ENCODE measurements at regions not wholly inside any gene's neighbourhood (a gene's known extent, or its start where the extent isn't known, plus 50 kb on each side); places are given as distances from the start of the nearest gene placed in this dataset.

GRCh38 chr22:48444320-48445112, 1383.2 kb downstream of the BRD1 start:
- no peak overlapping the region for H3K4me3 ChIP-seq (replicated peaks; ENCODE audit: insufficient read depth, low read length)
- H3K27ac ChIP-seq (replicated peaks), result no peak overlapping the region
- DNase-seq (ENCODE audit: low read depth in 1 of 2, low spot score in 1 of 2), result no peak
- TF ChIP-seq POLR2AphosphoS5 (IDR thresholded peaks at IDR 0.05; ENCODE audit: low read depth), result no peak
- no peak for TF ChIP-seq CTCF (IDR thresholded peaks at IDR 0.05; ENCODE audit: insufficient read depth, low read length)
- TF ChIP-seq SPI1 (IDR thresholded peaks at IDR 0.05; ENCODE audit: borderline replicate concordance, low read depth), result no peak
- TF ChIP-seq REST (IDR thresholded peaks at IDR 0.05; ENCODE audit: insufficient replicate concordance, low read depth), result no peak
- no peak for TF ChIP-seq GABPA (IDR thresholded peaks at IDR 0.05; ENCODE audit: low read depth)
- H3K27me3 ChIP-seq (ENCODE audit: insufficient read depth, poor library complexity, severe bottlenecking), result no peaks in the 10 kb centered on the region

GRCh38 chr22:48443680-48444079, 1384.0 kb downstream of the BRD1 start:
- H3K27me3 ChIP-seq (ENCODE audit: insufficient read depth, poor library complexity, severe bottlenecking), result no peaks in the 10 kb centered on the region
- DNase-seq (ENCODE audit: low read depth in 1 of 2, low spot score in 1 of 2), result no peak
- H3K4me3 ChIP-seq (replicated peaks; ENCODE audit: insufficient read depth, low read length), result no peak overlapping the region
- TF ChIP-seq CTCF (IDR thresholded peaks at IDR 0.05; ENCODE audit: insufficient read depth, low read length), result no peak
- TF ChIP-seq POLR2AphosphoS5 (IDR thresholded peaks at IDR 0.05; ENCODE audit: low read depth), result no peak
- TF ChIP-seq REST (IDR thresholded peaks at IDR 0.05; ENCODE audit: insufficient replicate concordance, low read depth), result no peak
- no peak for TF ChIP-seq GABPA (IDR thresholded peaks at IDR 0.05; ENCODE audit: low read depth)
- TF ChIP-seq SPI1 (IDR thresholded peaks at IDR 0.05; ENCODE audit: borderline replicate concordance, low read depth), result no peak
- no peak overlapping the region for H3K27ac ChIP-seq (replicated peaks)

GRCh38 chr22:48442663-48443062, 1385.0 kb downstream of the BRD1 start:
- no peaks in the 10 kb centered on the region for H3K27me3 ChIP-seq (ENCODE audit: insufficient read depth, poor library complexity, severe bottlenecking)
- no peak for DNase-seq (ENCODE audit: low read depth in 1 of 2, low spot score in 1 of 2)
- no peak overlapping the region for H3K4me3 ChIP-seq (replicated peaks; ENCODE audit: insufficient read depth, low read length)
- H3K27ac ChIP-seq (replicated peaks), result no peak overlapping the region
- TF ChIP-seq SPI1 (IDR thresholded peaks at IDR 0.05; ENCODE audit: borderline replicate concordance, low read depth), result no peak
- TF ChIP-seq POLR2AphosphoS5 (IDR thresholded peaks at IDR 0.05; ENCODE audit: low read depth), result no peak
- TF ChIP-seq REST (IDR thresholded peaks at IDR 0.05; ENCODE audit: insufficient replicate concordance, low read depth), result no peak
- TF ChIP-seq GABPA (IDR thresholded peaks at IDR 0.05; ENCODE audit: low read depth), result no peak
- TF ChIP-seq CTCF (IDR thresholded peaks at IDR 0.05; ENCODE audit: insufficient read depth, low read length), result no peak

Data from HL-60 (cell line).